Aorta (tissue), 5 donors: ENCODE measurements at regions not wholly inside any gene's neighbourhood (a gene's known extent, or its start where the extent isn't known, plus 50 kb on each side); places are given as distances from the start of the nearest gene placed in this dataset.
A peak's percentile ranks its signal among the peaks of the same experiment; 100 is the strongest.
"Not testable (repeated sequence)": the region's sequence is repeated elsewhere in the genome, so short reads cannot be mapped to it uniquely, and the experiment has no call there.

Source experiments
- ATAC-seq: fragments of 200-7000 bp; cut with Tn5 transposase; one replicate; pipeline ENCODE4 v1.9.1; 2022; ENCODE audit warnings: moderate library complexity; ENCODE audit not compliant: low FRiP score
- DNase-seq, 2 donors: peaks; one replicate each; pipeline ENCODE4 v3.0.0-alpha.2; 2020
- H3K27ac ChIP-seq, 2 donors: one replicate each; pipeline ENCODE4 v1.5.1; 2013; ENCODE audit warnings: low read length in 2 of 2, mild to moderate bottlenecking in 2 of 2, moderate library complexity in 2 of 2, control low read depth in 1 of 2, inconsistent platforms in 1 of 2, low read depth in 1 of 2
- H3K27me3 ChIP-seq, 2 donors: one replicate each; pipeline ENCODE4 v1.6.1; 2013; ENCODE audit warnings: control low read depth in 1 of 2, low read length in 1 of 2, mild to moderate bottlenecking in 1 of 2, moderate library complexity in 1 of 2; ENCODE audit not compliant: insufficient read depth in 2 of 2, control insufficient read depth in 1 of 2
- H3K36me3 ChIP-seq, 2 donors: one replicate each; pipeline ENCODE4 v1.6.1; 2013; ENCODE audit warnings: control low read depth in 1 of 2, low read length in 1 of 2, mild to moderate bottlenecking in 1 of 2; ENCODE audit not compliant: insufficient read depth in 2 of 2, control insufficient read depth in 1 of 2
- H3K4me1 ChIP-seq, 2 donors: one replicate each; pipeline ENCODE4 v1.6.1; 2013; ENCODE audit warnings: low read length in 2 of 2, control low read depth in 1 of 2, mild to moderate bottlenecking in 1 of 2, moderate library complexity in 1 of 2; ENCODE audit not compliant: insufficient read depth in 2 of 2, control insufficient read depth in 1 of 2
- H3K4me3 ChIP-seq, 2 donors: one replicate each; pipeline ENCODE4 v1.5.1; 2013; ENCODE audit warnings: low read length in 2 of 2, control low read depth in 1 of 2, mild to moderate bottlenecking in 1 of 2
- H3K9me3 ChIP-seq: one replicate; pipeline ENCODE4 v1.6.1; 2013; ENCODE audit warnings: mild to moderate bottlenecking, low read length; ENCODE audit not compliant: control insufficient read depth
- WGBS, 2 donors: extraction: QIAGEN DNeasy Blood & Tissue Kit; methylation state at CpG; one replicate each; pipeline ENCODE4 v1.1.7; 2013; 5-methylcytosine and 5-hydroxymethylcytosine counted together
- intact Hi-C, 2 donors: fragments of 100-400 bp; cut with DNase I; formaldehyde crosslinking; loops; one replicate each; pipeline versions ENCODE4 v1.14.2 to v1.15.0; 2022
- donor health status: healthy with polysubstance abuse.
- donor health status: Bipolar disorder and iron deficiency.
- donor health status: DM: no; HTN: no; CAD: no.
- donor health status: DM: no; HTN: no; CAD: no.
- donor health status: DM: yes; HTN: yes; CAD: no.

DNA sequence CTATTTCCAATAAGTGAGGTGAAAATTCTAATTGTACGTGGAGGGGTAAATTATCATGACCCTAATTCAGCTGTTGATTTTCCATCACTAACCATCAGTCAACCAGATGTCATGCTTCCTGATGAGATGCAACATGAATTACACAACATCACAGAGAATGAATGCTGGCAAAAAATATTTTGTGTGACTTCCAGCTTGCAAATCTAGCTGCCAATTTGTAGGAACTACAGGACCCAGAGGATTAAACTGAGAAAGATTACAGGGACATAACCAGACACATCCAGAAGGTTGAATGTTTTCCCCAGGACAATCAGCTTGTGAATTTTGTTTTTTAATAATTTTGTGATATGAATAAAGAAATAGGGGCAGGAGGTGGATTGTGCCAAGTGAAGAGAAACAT lies 349.0 kb upstream of the ATP10A start:
- Histone ChIP-seq H3K36me3 (no peaks in the 10 kb centered on the region), H3K4me3 (no peak overlapping the region), H3K27ac (no peak overlapping the region), H3K27me3 (no peaks in the 10 kb centered on the region), H3K9me3 (peaks cover 1% of the 10 kb centered on the region), H3K4me1 (no peaks in the 10 kb centered on the region)
- ATAC-seq (no peak), DNase-seq (no peak)
- WGBS, 2 donors = 78 to 90% methylated on average over 1 of the region's 1 CpG
- intact Hi-C loops = no loop called here

DNA sequence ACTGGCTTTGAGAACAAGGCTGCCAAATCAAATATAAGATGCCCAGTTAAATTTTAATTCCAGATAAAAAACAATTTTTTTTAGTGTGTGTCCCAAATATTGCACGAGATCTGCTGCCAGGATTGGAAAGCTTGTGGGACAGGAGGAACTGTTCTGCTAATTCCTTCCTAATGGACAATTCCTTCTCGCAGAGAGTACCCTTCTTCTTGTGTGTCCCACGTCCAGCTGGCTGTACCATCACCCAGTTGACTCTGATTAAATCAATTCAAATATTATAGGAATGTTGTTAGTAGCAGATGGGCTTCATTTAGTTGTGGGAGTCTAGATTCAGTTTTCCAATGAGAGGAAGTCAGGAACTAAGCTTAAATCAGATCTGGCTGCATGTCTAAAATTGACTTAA lies 347.9 kb upstream of the ATP10A start:
- Histone ChIP-seq H3K4me1 (no peaks in the 10 kb centered on the region), H3K9me3 (peaks cover 1% of the 10 kb centered on the region), H3K27ac (no peak overlapping the region), H3K36me3 (no peaks in the 10 kb centered on the region), H3K27me3 (no peaks in the 10 kb centered on the region), H3K4me3 (no peak overlapping the region)
- intact Hi-C loops = no loop called here
- DNase-seq (no peak), ATAC-seq (no peak)
- WGBS, 2 donors = 47 to 51% methylated on average over 3 of the region's 3 CpGs

DNA sequence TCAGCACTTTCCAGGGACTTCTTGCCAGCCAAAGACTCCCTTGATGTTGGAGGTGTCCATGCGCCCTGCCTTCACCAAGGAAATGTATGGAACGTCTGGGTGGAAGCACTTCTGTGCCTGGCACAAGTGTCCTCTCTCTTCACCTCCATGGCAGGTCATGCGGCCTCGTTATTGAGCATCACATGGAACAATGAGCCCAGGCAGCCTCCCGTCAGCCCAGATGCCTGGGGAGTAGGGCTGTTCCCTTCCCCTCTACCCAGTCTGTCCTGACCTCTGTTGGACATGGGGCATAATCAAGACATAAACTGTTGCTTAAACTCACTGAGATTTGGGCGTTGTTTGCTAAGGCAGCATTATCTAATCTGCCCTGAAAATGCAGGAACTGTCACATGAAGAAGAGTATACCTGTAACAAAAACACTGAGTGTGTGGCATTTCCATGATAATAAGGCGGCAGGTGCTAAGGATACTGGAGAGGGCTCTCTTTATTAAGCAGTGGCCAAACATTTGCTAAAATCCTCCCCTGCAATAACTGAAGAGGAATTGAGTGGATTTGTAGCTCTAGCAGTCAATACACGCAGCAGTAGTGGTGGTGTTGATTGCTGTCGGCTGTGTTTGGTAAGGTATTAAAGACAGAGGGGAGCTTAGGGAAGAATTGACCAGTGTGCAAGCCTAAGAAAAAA lies 338.2 kb upstream of the ATP10A start:
- H3K27ac ChIP-seq = no peak overlapping the region
- DNase-seq (no peak), ATAC-seq (no peak)
- no peaks in the 10 kb centered on the region for H3K9me3 ChIP-seq
- intact Hi-C loops = no loop called here
- H3K4me1 ChIP-seq = no peaks in the 10 kb centered on the region
- H3K4me3 ChIP-seq = no peak overlapping the region
- WGBS, 2 donors = 54 to 60% methylated on average over 9 of the region's 9 CpGs
- H3K36me3 ChIP-seq = no peaks in the 10 kb centered on the region
- no peaks in the 10 kb centered on the region for H3K27me3 ChIP-seq

DNA sequence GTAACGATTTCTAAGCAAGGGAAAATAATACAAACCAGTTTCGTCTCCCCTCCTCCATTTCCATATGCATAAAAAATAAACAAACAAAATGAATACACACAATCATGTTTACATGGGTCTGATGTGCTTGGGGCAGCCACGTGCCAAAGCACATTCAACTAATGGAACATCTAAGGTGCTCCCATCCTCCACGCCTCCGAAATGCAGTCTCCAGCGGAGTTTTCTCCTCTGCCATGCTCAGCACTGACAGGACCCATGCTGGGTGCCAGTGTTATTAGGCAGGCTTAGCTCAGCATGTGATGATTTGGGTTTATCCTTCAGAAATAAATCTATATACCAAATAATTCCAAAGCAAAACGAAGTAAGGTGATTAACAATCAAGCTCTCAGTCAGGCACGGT lies 337.3 kb upstream of the ATP10A start:
- no peaks in the 10 kb centered on the region for H3K9me3 ChIP-seq
- H3K4me3 ChIP-seq = no peak overlapping the region
- no peaks in the 10 kb centered on the region for H3K4me1 ChIP-seq
- 52 to 55% methylated on average over 8 of the region's 8 CpGs for WGBS, 2 donors
- H3K36me3 ChIP-seq = no peaks in the 10 kb centered on the region
- ATAC-seq (no peak), DNase-seq (no peak)
- H3K27ac ChIP-seq = no peak overlapping the region
- intact Hi-C loops = no loop called here
- H3K27me3 ChIP-seq = no peaks in the 10 kb centered on the region

DNA sequence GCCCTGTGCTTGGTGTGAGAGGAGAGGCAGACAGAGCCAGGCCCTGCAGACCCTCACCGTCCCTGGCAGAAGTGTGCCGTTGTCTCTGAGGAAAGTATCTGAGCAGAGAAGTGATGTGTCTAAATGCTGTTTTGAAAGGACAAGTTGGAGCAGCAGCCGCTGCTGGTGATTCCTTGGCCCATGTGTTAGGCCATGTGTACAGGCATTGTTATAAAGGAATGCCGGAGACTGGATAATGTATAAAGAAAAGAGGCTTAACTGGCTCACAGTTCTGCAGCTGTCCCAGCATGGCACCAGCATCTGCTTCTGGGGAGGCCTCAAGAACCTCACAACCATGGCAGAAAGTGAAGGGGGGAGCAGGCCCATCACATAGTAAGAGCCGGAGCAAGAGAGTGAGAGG lies 334.6 kb upstream of the ATP10A start:
- H3K36me3 ChIP-seq = no peaks in the 10 kb centered on the region
- H3K4me3 ChIP-seq = no peak overlapping the region
- intact Hi-C loops = loop anchor here in 1 of 2 donors (5.0 kb wide), 2 partner anchors 50 to 70 kb away; no protein-coding TSS in a partner anchor
- peak; percentile 9 for ATAC-seq
- peaks cover 2% of the 10 kb centered on the region for H3K9me3 ChIP-seq
- 86 to 93% methylated on average over 5 of the region's 5 CpGs for WGBS, 2 donors
- no peaks in the 10 kb centered on the region for H3K27me3 ChIP-seq
- H3K4me1 ChIP-seq = no peaks in the 10 kb centered on the region
- H3K27ac ChIP-seq = no peak overlapping the region
- no peak for DNase-seq

DNA sequence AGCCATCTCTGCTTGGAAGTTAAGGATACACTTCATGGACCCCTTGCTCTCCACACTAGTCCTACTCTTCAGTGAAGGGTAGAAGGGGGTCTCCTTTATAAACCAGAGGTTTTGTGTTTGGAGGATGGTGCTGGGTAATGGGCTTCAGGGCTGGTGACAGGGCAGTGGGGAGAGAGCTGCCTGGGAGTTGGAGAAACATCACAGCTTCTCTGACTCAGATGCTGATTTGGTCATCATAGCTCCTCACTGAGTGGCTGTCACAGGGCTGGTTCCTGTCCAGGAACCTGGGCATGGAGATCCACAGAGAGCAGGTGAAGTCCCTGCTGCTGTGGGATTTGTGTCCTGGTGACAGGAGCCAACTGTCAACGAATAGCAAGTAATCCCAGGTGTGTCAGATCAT lies 333.9 kb upstream of the ATP10A start:
- Histone ChIP-seq H3K27ac (no peak overlapping the region), H3K4me3 (no peak overlapping the region), H3K4me1 (no peaks in the 10 kb centered on the region), H3K36me3 (no peaks in the 10 kb centered on the region), H3K9me3 (peaks cover 2% of the 10 kb centered on the region), H3K27me3 (no peaks in the 10 kb centered on the region)
- intact Hi-C loops = loop anchor here in 1 of 2 donors (5.0 kb wide), 2 partner anchors 50 to 70 kb away; no protein-coding TSS in a partner anchor
- ATAC-seq (no peak), DNase-seq (no peak)
- WGBS, 2 donors = 38 to 48% methylated on average over 1 of the region's 1 CpG

DNA sequence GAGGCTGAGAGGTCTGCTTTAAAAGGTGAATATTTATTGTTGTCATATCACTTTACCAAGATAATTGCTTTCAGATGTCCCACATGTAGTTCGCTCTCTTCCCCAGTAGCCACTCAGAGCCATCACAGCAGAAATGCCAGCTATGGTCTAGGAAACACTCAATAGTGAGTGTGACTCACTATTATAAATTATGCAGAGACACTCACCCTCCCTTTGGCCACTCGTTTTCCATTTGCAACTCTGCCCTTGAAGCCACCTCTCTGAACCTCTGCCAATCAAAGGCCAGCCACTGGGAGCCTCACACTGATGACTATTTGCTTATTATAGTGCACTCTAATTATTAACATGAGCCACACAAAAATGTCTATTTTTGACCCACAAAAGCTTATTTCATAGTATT lies 328.1 kb upstream of the ATP10A start:
- H3K27ac ChIP-seq = no peak overlapping the region
- 46% methylated on average over 2 of the region's 2 CpGs for WGBS, 2 donors
- no peaks in the 10 kb centered on the region for H3K4me1 ChIP-seq
- H3K9me3 ChIP-seq = peaks cover 2% of the 10 kb centered on the region
- DNase-seq (no peak), ATAC-seq (no peak)
- H3K4me3 ChIP-seq = no peak overlapping the region
- intact Hi-C loops = no loop called here
- H3K36me3 ChIP-seq = no peaks in the 10 kb centered on the region
- no peaks in the 10 kb centered on the region for H3K27me3 ChIP-seq

DNA sequence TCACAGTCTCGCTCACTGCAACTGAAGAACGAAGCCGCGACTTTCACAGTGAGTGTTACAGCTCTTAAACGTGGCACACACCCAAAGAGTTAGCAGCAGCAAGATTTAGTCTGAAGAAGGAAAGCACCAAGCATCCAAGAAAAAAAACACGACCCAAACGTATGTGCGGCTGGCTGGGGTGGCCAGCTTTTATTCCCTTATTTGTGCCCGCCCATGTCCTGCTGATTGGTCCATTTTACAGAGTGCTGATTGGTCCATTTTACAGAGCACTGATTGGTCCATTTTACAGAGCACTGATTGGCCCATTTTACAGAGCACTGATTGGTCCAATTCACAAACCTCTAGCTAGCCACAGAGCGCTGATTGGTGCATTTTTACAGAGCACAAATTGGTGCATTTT lies 323.0 kb upstream of the ATP10A start:
- H3K36me3 ChIP-seq, H3K4me3 ChIP-seq, H3K9me3 ChIP-seq, ATAC-seq, DNase-seq, intact Hi-C loops, H3K27ac ChIP-seq, H3K4me1 ChIP-seq, H3K27me3 ChIP-seq: not testable (repeated sequence)
- WGBS, 2 donors = 82 to 89% methylated on average over 10 of the region's 10 CpGs

DNA sequence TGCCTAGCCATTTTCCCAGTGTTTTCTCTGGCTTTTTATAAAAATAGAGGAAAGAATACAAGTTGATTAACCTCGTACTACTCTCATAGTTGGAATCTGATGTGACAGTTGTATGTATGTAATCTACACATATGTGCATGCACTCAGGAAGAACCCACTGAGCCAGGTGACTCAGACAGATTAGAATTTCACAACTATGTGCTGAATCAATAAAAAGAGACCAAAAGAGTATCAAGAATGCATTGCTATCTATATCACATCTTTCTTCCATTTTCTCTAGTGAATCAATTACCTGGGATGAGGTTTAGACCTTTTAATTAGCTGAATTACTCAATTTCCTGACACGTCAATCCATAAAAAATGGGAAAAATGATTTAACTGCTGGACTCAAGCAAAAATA lies 319.3 kb upstream of the ATP10A start:
- no peak overlapping the region for H3K27ac ChIP-seq
- no peaks in the 10 kb centered on the region for H3K4me1 ChIP-seq
- H3K27me3 ChIP-seq = no peaks in the 10 kb centered on the region
- 69 to 72% methylated on average over 2 of the region's 2 CpGs for WGBS, 2 donors
- ATAC-seq (no peak), DNase-seq (no peak)
- H3K4me3 ChIP-seq = no peak overlapping the region
- peaks cover 5% of the 10 kb centered on the region for H3K9me3 ChIP-seq
- no peaks in the 10 kb centered on the region for H3K36me3 ChIP-seq
- intact Hi-C loops = no loop called here
